Putamen (tissue), 1 donor: ENCODE measurements at regions not wholly inside any gene's neighbourhood (a gene's known extent, or its start where the extent isn't known, plus 50 kb on each side); places are given as distances from the start of the nearest gene placed in this dataset.

Experiments
- DNase-seq: peaks from one replicate; pipeline ENCODE4 v3.0.0-alpha.2; 2016; ENCODE audit warnings: low spot score

DNA sequence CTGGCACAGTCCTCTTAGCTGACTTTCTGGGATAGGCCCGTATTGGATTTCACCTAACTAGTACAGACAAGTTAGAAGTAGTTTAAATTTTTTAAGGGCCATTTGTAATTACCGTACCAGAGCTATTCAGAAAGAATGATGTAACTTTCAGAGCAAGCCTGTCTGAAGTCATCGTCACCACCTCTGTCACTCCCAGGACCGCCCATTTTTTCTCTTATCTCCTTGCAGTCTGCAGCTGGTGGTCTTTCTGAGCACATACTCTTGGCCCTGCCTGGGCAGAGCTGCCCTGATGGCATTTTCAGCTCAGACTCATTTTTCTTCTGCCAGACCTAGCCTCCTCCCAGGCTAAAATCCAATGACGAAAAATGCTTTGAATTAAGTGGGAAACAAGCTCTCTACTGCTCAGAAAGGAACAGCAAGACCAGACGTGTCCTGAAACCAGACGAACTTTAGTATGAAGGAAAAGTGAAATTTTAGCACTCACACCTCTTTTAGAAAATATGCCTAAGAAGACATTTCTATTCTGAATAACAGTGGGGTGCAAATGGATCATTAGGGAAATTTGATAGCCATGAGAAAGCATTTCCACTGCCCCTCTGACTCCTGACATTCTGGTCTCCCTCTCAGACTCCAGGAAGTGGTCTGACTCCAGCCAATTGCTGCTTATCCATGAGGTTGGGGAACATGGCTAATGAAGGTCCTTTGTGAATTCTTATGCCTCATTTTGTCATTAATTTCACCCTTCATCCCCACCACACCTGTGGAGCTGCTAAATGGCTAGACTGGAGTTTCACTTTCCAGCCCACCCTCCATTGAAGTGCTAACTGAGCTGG lies 162.4 kb upstream of the GYPA start:
- no peak for DNase-seq

DNA sequence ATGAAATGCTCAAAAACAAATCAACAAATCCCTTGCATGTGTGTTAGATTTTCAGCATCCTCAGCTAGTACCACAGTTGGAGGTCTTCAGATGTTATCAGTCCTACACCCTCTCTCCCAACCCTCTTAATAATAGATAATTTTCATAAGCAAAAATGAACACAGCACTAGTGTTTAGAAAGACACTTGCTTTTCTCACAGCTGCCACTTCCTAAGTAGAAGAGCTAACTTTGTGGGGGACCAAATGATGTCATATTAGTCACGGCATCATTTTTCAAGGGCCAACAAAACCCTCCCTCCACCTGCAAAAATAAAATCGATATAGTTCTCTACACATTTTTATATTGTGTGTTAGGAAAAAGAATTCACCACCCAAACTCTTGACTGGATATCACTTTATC lies 163.5 kb upstream of the GYPA start:
- DNase-seq = no peak

DNA sequence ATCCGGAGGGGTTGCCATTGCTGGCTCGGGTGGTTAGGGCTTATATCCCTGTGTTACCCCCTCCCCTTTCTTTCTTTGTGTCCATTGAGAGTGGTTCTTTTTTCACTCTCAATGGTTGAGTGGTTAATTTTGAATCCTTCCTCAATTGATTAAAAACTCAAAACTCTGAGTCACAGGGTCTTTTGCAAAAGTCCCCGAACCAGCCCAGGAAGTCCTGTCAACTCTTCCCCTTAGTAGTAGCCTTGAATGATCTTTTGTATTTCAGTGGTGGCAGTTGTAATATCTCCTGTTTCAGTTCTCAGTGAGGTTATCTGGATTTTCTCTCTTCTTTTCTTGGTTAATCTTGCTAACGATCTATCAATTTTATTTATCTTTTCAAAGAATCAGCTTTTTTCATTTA lies 170.0 kb upstream of the GYPA start:
- DNase-seq = no peak

DNA sequence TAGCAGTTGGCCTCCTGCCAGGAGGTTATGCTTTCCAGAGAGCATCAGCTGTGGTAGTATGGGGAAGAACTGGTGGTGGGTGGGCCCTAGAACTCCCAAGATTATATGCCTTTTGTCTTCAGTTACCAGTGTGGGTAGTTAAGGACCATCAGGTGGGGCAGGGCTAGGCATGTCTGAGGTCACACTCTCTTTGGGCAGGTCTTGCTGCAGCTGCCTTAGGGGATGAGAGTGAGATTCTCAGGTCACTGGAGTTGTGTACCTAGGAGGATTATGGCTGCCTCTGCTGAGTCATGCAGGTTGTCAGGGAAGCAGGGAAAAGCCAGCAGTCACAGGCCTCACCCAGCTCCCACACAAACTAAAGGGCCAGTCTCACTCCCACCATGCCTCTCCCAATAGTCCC lies 172.9 kb upstream of the GYPA start:
- DNase-seq = no peak

DNA sequence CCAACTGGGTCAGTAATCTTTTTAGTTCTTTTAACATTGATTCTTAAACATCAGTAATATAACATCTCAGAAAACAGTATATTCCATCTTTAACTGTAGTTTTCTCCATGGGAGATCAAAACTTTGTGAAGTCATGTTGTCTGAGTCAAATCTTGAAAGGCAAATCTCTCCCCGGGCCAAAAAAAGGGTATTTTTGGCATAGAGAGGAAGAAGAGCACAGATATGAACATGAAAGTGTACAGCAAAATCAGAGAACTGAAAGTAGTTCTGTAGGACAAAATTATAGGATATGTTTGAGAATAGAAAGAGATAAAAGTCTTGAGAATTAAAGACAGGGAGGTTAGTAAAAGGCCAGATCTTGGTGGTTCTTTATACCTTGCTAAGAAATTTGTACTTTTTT lies 176.4 kb upstream of the GYPA start:
- DNase-seq = no peak

DNA sequence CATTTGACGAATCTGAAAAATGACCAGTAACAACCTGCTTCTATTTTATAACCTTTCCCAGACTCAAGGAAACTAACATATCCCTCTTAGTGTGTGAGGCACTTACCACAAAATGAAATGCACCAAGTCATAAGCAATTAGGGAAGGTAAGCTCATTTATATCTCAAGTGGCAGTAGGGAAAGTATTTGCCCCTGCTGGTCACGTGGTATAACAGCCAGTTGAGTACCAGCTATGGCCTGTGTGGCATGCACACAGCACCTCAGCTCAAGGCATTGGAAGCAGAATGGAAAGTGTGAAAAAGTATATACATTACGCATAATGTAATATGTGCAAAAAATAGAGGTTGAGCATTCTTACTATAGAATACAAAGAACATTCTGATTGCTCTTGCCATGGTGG lies 178.3 kb upstream of the GYPA start:
- DNase-seq = no peak

DNA sequence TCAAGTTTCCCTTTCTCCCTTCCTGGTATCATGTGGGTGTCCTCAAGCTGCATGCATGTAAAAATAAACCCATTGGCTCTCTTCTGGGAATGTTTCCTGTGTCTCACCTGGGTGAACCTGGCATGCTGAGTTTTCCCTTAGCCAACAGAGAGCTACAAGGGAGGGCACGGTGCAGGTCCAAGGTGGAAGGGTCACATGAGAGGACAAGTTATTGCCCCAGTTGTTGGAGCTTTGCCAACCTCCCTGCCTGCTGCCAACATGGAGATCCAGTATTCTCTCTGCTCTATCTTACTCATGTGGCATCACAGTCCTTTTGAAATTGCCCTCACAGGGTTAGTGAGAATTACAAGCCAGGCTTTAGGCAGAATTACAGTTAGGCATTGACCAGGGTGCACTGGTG lies 196.1 kb upstream of the GYPA start:
- DNase-seq = no peak

DNA sequence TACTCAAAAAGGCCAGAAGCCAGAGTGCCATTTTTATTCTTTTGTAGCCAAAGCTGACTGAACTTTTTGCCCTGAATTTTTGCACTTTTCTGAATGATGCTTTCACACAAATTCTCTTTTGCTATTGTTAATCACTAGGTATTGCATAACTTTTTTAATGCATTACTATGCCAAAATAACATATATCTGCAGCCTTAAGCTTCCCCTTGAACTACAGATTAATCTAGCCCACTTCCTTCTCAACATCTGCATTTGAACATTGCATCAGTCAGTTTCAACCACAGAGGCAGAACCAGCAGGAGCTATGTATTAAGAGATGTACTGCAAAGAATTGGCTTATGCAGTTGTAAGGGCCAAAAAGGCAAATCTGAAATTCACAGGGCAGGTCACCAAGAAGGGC lies 197.6 kb upstream of the GYPA start:
- no peak for DNase-seq

DNA sequence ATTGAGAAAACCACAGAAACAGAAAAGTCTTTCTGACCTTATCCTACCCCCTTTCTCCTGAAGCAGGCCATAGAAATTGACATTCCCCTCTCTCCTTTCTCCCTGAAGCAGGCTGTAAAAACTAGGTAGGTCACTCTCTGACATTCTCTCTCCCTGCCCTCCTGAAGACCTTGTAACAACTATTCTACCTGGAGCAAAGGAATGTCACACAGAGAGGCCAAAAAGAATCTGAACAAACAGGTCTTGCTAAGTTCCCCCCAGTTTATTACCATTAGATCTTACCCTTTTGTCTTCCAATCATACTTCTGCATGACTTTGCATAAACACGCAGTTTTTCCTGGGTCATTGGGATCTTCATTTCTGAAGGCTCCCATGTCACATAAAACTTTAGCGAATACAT lies 198.3 kb upstream of the GYPA start:
- DNase-seq = no peak

DNA sequence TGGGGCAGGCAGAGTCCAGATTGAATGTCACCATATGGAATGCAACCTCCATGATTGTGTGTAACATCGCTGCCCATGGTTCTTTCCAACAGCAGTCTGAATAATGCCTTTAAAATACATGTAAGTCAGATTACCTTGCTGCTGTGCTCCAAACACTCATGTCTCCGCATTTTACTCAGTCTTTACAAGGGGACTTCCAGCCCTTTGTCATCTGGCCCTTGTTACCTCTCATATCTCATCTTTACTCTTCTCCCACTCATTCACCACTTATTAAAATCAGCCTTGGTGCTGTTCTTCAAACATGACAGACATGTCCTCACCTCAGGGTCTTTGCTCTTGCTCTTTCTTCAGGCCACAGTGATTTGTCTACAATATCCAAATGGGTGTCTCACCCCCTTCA lies 200.4 kb upstream of the GYPA start:
- DNase-seq = no peak

DNA sequence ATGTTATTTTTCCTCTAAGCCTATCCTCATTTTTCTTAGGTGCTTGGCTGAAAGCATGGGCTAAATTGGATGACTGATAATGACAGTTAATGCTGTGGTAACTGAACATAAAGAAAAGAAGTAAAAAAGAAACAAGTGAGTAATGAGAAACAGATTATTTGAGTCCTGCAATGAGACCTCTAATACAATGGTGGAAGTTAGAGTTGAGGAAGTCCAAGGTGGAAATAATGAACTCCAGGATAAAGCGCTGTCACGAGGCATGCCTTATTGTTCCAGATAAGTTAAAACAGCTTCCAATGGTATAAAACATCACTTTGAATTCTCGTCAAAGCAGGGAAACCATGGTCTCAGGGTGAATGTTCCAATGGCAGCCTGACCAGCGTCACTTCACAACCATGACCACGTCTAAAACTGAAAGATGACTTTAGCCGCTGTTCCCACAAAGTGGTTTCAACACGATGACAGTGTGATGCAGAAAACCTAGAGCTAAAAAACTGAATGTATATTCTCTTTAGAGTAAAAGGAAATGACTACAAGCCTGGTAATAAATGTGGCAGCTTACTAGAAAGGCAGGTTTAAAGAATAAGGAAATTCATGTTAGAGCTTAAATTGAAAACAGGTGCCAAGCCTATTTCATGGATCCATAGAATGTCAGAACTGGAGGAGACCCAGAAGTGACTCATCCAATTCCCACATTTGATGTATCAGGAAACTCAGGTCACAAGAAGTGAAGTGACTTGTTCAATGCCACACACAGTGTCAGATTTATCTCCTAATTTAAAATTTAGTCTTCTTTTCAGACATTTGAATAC lies 202.6 kb upstream of the GYPA start:
- DNase-seq = no peak

DNA sequence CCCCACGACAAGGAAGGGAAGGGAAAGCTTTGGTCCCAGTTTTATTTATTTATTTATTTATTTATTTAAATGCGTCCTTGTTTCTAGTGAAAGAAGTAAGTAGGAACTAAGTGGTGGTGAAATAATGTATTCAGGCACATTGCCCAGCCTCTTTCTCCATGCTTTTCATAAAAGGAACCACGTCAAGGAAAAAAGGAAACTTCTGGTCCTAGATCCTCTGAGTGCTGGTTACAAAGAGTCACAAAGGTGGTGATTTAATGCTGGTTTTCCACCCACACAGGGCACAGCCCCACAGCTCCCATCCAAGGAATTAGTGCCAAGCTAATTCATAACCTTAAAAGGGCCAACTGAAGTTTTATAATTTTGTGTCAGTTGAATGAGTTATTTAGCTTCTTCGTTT lies 206.6 kb upstream of the GYPA start:
- DNase-seq = peak; percentile 58

DNA sequence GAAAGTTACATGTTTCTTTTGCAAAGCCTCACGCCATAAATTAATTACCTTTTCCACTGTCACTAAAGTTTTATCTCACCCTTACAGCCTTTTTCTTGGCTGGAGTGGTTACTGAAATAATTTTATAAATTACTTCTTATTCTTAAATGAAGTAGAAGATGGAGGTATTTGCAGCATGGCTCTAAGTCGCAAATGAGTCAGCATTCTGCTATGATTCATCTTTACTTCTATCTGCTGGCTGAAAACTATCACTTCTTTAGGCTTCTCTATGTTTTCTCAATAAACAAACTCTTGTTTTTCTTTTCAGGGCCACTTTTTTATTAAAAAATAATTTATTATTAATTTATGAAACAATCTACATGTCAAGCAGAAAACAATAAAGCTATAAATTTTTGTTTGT lies 210.2 kb upstream of the GYPA start:
- no peak for DNase-seq

DNA sequence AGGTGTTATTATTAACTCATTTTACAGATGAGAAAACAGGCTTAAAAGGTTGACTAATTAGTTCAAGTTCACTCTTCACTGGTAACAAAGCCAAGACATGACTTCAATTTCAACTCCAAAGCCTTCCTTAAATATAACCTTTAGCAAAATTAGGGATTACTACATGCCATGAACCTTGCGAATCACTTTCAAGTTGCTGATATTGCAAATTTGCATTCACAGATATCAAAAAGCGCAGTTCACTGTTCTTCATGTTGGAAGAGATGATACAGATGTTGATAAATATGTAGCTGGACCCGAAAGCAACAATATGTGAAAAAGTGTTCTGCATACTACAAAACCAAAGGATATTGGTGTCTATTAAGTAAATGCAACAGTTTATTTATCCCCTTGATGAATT lies 210.8 kb upstream of the GYPA start:
- no peak for DNase-seq

DNA sequence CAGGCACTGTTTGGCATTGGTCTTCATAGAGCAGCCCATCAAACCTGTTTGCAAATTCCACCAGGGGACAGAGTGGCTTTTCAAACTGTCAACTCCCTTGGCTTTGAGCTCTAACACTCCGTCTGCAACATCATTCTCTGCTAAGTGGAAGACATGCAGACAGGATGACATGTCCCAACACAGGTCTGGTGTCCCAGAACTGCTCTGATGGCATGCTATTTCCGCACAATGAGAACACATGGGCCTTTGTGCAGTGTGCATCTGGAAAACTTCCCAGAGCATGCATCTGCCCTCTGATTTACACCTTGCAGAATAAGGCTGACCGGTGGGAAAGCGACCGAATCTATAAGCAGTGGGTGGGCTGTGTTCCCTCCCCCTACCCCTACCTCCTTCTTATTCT lies 212.8 kb upstream of the GYPA start:
- DNase-seq = no peak

DNA sequence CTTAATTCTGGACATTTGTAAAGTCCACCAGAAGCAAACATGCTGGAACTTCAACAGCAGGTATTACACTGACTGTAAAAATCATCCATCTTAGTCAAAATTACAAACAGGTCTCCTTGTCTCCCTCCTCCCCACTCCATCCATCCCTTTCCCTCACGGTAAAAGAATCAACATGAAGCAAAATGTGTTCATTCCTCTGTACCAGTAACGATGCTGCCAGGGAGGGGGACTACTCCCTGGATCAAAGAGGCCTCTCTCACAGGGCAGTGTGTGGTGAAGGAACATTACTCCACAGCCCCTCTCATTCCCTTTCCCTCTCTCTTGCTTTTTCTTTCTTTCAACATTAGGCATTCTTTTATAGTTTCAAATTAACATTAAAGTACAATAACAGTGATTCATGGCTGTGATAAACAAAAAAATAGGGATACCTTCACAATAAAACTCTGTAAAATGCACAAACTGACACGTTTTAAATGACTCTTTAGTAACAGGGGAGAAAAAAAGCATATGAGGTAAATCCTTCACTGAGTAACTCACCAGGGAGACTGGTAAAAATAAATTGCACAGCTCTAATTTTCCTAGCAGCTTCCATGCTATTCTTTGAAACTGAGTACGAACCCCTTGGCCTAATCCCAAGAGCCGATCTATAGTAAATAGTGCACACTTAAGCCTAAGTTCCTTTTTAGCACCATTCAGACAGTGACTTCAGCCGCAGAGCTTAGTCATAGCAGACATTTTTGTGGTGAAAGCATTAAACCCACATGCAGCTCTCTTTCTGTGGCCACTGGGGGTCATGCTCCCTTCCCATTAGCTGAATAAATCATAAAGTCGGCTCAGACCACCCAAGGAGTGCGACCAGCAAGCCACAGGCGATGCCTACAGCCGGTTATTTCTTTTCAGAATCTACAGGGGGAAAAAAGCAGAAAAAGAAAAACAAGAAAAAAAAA lies 215.6 kb upstream of the GYPA start:
- no peak for DNase-seq

DNA sequence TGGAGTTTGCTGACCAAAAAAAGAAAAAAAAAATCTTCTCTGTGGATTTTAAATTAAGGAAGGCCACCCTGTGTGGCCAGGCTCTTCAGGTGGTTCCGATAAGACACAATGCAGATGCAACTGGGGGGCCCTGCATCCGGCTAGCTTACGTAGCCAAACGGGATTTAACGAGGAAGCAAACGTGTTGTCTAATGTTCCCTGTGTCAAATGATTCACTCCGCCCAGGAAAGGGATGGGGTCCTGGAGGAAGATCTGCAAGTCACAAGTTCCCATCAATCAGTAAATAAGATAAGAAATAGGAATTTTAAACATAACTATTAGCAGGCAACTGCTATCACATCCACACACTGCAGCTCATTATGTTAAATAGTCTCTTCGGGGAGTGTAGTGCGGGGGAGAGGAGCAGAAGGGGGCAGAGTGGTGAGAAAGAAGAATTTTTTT lies 216.4 kb upstream of the GYPA start:
- DNase-seq = peak; percentile 17

DNA sequence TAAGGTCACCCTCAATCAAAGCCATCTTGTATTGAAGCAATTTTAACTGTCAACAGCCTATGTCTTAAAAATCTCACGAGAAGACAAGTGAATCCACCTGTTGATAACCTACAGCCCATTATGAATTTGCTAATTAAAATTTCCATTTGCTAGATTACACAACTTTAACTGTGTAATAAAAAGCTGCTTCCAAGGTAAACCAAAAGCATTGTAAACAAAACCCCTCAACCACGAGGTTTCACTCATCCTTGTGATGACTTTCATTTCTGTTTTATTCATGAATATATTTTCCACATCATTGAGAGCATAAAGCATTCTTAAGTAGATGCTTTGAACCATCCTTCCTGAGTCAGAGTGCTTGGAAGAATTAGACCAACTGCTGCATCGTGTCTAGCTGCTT lies 217.5 kb upstream of the GYPA start:
- no peak for DNase-seq

DNA sequence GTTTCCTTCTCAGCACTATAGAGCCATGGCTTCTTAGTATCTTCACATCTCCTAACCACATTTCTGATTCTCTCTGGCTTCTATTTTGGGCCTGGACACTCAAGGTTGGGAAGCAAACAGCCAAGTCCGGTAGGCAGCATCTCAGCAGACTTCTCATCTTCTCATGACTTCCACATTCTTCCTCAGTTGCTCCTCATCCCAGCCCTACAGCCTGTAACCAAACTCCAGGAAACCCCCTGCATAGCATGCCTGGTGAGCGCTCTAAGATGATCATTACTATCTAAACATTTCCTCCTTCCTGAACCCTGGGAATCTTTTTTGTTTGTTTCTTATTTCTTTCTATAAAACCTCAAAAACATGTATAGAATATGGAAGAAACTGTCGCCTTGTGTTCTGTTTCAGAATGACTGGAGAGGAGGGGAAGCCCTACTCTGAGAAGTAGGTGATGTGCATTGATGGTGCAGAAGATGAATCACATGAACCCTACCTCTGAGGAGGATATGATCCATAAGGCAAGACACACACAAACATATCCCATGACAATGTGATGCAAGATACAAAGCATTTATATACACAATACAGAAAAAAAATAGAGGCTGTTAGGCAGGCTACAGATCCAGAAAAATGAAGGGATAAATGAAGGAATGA lies 219.8 kb upstream of the GYPA start:
- no peak for DNase-seq

DNA sequence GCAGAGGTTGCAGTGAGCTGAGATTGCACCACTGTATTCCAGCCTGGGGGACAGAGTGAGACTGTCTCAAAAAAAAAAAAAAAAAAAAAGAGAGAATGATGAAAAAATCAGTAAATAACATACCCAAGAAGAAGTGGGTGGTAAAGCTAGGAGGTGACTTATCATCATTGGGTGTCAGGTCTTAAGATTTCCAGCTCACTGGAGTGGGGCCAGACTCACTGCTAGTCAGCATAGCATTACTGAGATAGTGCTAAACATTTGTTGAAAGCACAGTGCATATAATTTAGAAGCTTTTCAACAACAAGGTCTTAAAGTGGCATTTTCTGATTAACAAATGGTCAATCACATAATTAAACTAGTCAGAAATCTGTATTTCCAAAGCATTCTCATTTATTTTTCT lies 221.8 kb upstream of the GYPA start:
- no peak for DNase-seq

DNA sequence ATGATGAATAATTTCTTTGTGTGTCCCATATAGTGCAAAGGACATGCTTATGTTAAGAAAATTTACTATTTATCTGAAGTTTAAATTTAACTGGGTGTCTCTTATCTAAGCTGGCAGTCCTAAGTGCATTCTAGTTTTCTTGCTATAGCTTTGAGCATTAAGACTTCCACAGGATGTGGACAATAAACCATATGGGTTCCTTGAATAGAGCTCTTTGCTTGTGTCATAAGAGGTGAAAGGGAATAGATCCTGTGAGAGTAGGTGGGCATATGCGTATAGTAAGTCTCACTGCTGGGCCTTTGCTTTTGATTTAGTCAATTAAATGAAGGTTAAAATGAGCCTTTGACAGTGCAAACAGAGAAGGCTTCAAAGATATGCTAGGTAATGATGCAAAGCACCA lies 223.4 kb upstream of the GYPA start:
- no peak for DNase-seq

DNA sequence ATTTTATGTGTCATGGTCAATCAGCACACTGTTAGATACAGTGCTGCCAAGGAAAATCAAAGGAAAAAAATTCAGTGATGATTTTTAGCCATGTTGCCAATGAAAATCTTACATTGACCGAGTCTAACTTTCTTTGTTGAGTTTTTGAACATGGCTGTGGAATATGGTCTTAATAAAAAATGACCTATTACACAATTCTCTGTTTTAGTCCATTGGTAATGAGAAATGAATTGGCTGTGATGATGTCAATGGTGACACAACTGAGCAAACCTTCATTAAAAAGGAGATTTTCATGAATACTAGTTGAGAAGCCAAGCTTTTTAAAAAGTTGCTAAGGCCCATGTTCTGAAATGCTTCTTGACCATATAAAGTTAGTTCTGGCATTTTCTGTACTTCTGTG lies 225.9 kb upstream of the GYPA start:
- no peak for DNase-seq
